GM23338 (cell line): ENCODE measurements at regions not wholly inside any gene's neighbourhood (a gene's known extent, or its start where the extent isn't known, plus 50 kb on each side); places are given as distances from the start of the nearest gene placed in this dataset.

ENCODE experiments used
- ATAC-seq: fragments of 200-7000 bp; cut with Tn5 transposase; 3 replicates; pipeline ENCODE4 v1.9.1; 2020
- DNase-seq: peaks from one replicate; pipeline ENCODE4 v3.0.0-alpha.2; 2015; ENCODE audit warnings: low spot score
- H2AFZ ChIP-seq: fragments of 200-600 bp; sonication (generic); 2 replicates; pipeline ENCODE4 v1.8.0; 2016; ENCODE audit warnings: antibody characterized with exemption, mild to moderate bottlenecking, moderate library complexity
- H3F3A ChIP-seq: fragments of 200-600 bp; sonication (generic); replicated peaks from 2 replicates; pipeline ENCODE4 v1.8.0; 2017; ENCODE audit warnings: antibody characterized with exemption, mixed run types, low read depth
- H3K27ac ChIP-seq: fragments of 200-600 bp; sonication (generic); 2 replicates; pipeline ENCODE4 v1.6.1; 2016; ENCODE audit warnings: low read depth
- H3K27me3 ChIP-seq: fragments of 200-600 bp; sonication (generic); 2 replicates; pipeline ENCODE4 v1.8.0; 2016; ENCODE audit warnings: mild to moderate bottlenecking, mixed run types, moderate library complexity; ENCODE audit not compliant: insufficient read depth
- H3K36me3 ChIP-seq: fragments of 200-600 bp; sonication (generic); 2 replicates; pipeline ENCODE4 v1.8.0; 2016; ENCODE audit warnings: mild to moderate bottlenecking; ENCODE audit not compliant: insufficient read depth
- H3K4me1 ChIP-seq: fragments of 200-600 bp; sonication (generic); 2 replicates; pipeline ENCODE4 v1.8.0; 2016; ENCODE audit warnings: mild to moderate bottlenecking, moderate library complexity; ENCODE audit not compliant: insufficient read depth
- H3K4me2 ChIP-seq: fragments of 200-600 bp; sonication (generic); 2 replicates; pipeline ENCODE4 v1.7.1; 2017; ENCODE audit warnings: mixed run types
- H3K4me3 ChIP-seq: fragments of 200-600 bp; sonication (generic); 2 replicates; pipeline ENCODE4 v1.6.1; 2016; ENCODE audit warnings: mixed run types
- H3K79me2 ChIP-seq: fragments of 200-600 bp; sonication (generic); replicated peaks from 2 replicates; pipeline ENCODE4 v1.8.0; 2017; ENCODE audit warnings: mild to moderate bottlenecking; ENCODE audit not compliant: insufficient read depth
- H3K9me2 ChIP-seq: fragments of 200-600 bp; sonication (generic); 2 replicates; pipeline ENCODE4 v1.8.0; 2017; ENCODE audit not compliant: insufficient read depth
- H4K20me1 ChIP-seq: fragments of 200-600 bp; sonication (generic); replicated peaks from 2 replicates; pipeline ENCODE4 v1.8.0; 2017; ENCODE audit warnings: mild to moderate bottlenecking; ENCODE audit not compliant: insufficient read depth
- H3K27ac Mint-ChIP-seq: 2 replicates; pipeline ENCODE4 v1.8.0; 2020; ENCODE audit warnings: inconsistent platforms, mild to moderate bottlenecking, moderate library complexity, mixed read lengths
- H3K27me3 Mint-ChIP-seq: 3 replicates; pipeline ENCODE4 v1.8.0; 2022; ENCODE audit warnings: low read depth, mild to moderate bottlenecking, moderate library complexity, mixed read lengths, inconsistent platforms; ENCODE audit not compliant: insufficient read depth, poor library complexity
- H3K36me3 Mint-ChIP-seq: 3 replicates; pipeline ENCODE4 v1.8.0; 2021; ENCODE audit warnings: low read depth, mild to moderate bottlenecking, inconsistent platforms, moderate library complexity, mixed read lengths
- H3K4me1 Mint-ChIP-seq: 3 replicates; pipeline ENCODE4 v1.8.0; 2020; ENCODE audit warnings: mild to moderate bottlenecking, inconsistent platforms, mixed read lengths
- H3K4me3 Mint-ChIP-seq: 3 replicates; pipeline ENCODE4 v1.8.0; 2021; ENCODE audit warnings: moderate library complexity, mild to moderate bottlenecking, inconsistent platforms, mixed read lengths
- H3K9me3 Mint-ChIP-seq: 3 replicates; pipeline ENCODE4 v1.8.0; 2020; ENCODE audit warnings: moderate library complexity, mild to moderate bottlenecking, inconsistent platforms, mixed read lengths
- EZH2 ChIP-seq: fragments of 200-600 bp; sonication (generic); IDR thresholded peaks from one replicate; pipeline ENCODE4 v1.8.0; 2017; ENCODE audit warnings: antibody characterized with exemption, mild to moderate bottlenecking, low read depth; ENCODE audit not compliant: unreplicated experiment
- JUNB ChIP-seq: IDR thresholded peaks from one replicate; pipeline ENCODE4 v1.6.1; 2016; ENCODE audit warnings: antibody characterized with exemption; ENCODE audit not compliant: unreplicated experiment
- NANOG ChIP-seq: IDR thresholded peaks from 2 replicates; pipeline ENCODE4 v1.6.1; 2016; ENCODE audit warnings: antibody characterized with exemption, borderline replicate concordance
- POLR2AphosphoS5 ChIP-seq: IDR thresholded peaks from 2 replicates; pipeline ENCODE4 v1.6.1; 2016; ENCODE audit warnings: antibody characterized with exemption, low read depth
- ZNF331 ChIP-seq: fragments of 250-450 bp; sonication (Bioruptor Pico); IDR thresholded peaks from 2 replicates; pipeline ENCODE4 v1.5.0; 2020; ENCODE audit warnings: low read depth, mild to moderate bottlenecking, moderate library complexity
- TF ChIP-seq, protein P1 (sequence below): fragments of 250-450 bp; sonication (Bioruptor Pico); IDR thresholded peaks from 2 replicates; pipeline ENCODE4 v1.5.0; 2020; ENCODE audit warnings: mild to moderate bottlenecking, moderate library complexity
- TF ChIP-seq, protein P2 (sequence below), 2 experiments: fragments of 200-600 bp in 1 of 2; sonication (generic) in 1 of 2; conservative IDR thresholded peaks; 2 replicates each; pipeline versions ENCODE4 v1.5.1 to v1.6.1; 2016 to 2017; ENCODE audit warnings: antibody characterized with exemption in 2 of 2, low read depth in 2 of 2, mild to moderate bottlenecking in 2 of 2, moderate library complexity in 1 of 2

DNA sequence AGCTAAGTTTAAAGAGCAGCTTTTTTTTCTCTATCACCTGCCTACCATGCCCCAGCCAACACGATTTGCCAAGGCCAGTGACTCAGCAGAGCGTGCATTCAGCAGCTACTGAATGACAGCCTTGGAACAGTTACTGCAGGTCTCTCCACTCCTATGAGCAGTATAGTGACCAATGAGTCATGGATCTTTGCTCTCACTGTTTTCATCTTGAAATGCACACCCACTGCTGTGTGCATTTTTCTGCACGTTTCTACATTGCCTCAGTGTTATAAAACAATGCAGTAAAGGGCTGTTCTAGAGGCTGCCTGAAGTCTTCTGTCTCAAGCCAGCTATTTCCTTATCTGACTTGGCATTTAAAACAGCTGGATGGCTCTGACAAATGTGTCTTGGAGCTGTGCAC lies 66.0 kb upstream of the C4orf54 start:
- H3K27me3 ChIP-seq, result no peaks in the 10 kb centered on the region
- Mint-ChIP-seq H3K27me3 (no peaks in the 10 kb centered on the region), H3K4me3 (no peak overlapping the region), H3K4me1 (peaks cover 31% of the 10 kb centered on the region; the same call in 2 of the 3 replicates), H3K27ac (peak overlapping the region; percentile 65; the same call in 1 of the 2 replicates), H3K9me3 (peaks cover 21% of the 10 kb centered on the region; the same call in 2 of the 3 replicates), H3K36me3 (peaks cover 7% of the 10 kb centered on the region; the same call in 1 of the 3 replicates)
- H3K4me1 ChIP-seq, result peaks cover 26% of the 10 kb centered on the region
- H3K36me3 ChIP-seq, result no peaks in the 10 kb centered on the region
- no peaks in the 10 kb centered on the region for H3F3A ChIP-seq
- H3K27ac ChIP-seq, result no peak overlapping the region
- ATAC-seq, result peak; percentile 57; the same call in 2 of the 3 replicates
- no peak overlapping the region for H3K4me2 ChIP-seq
- H3K4me3 ChIP-seq, result no peak overlapping the region
- H2AFZ ChIP-seq, result peak overlapping the region; percentile 90; the same call in 1 of the 2 replicates
- H3K9me2 ChIP-seq, result no peaks in the 10 kb centered on the region; the same call in 1 of the 2 replicates
- H4K20me1 ChIP-seq, result no peaks in the 10 kb centered on the region
- no peak for DNase-seq
- TF ChIP-seq, protein P1, sequence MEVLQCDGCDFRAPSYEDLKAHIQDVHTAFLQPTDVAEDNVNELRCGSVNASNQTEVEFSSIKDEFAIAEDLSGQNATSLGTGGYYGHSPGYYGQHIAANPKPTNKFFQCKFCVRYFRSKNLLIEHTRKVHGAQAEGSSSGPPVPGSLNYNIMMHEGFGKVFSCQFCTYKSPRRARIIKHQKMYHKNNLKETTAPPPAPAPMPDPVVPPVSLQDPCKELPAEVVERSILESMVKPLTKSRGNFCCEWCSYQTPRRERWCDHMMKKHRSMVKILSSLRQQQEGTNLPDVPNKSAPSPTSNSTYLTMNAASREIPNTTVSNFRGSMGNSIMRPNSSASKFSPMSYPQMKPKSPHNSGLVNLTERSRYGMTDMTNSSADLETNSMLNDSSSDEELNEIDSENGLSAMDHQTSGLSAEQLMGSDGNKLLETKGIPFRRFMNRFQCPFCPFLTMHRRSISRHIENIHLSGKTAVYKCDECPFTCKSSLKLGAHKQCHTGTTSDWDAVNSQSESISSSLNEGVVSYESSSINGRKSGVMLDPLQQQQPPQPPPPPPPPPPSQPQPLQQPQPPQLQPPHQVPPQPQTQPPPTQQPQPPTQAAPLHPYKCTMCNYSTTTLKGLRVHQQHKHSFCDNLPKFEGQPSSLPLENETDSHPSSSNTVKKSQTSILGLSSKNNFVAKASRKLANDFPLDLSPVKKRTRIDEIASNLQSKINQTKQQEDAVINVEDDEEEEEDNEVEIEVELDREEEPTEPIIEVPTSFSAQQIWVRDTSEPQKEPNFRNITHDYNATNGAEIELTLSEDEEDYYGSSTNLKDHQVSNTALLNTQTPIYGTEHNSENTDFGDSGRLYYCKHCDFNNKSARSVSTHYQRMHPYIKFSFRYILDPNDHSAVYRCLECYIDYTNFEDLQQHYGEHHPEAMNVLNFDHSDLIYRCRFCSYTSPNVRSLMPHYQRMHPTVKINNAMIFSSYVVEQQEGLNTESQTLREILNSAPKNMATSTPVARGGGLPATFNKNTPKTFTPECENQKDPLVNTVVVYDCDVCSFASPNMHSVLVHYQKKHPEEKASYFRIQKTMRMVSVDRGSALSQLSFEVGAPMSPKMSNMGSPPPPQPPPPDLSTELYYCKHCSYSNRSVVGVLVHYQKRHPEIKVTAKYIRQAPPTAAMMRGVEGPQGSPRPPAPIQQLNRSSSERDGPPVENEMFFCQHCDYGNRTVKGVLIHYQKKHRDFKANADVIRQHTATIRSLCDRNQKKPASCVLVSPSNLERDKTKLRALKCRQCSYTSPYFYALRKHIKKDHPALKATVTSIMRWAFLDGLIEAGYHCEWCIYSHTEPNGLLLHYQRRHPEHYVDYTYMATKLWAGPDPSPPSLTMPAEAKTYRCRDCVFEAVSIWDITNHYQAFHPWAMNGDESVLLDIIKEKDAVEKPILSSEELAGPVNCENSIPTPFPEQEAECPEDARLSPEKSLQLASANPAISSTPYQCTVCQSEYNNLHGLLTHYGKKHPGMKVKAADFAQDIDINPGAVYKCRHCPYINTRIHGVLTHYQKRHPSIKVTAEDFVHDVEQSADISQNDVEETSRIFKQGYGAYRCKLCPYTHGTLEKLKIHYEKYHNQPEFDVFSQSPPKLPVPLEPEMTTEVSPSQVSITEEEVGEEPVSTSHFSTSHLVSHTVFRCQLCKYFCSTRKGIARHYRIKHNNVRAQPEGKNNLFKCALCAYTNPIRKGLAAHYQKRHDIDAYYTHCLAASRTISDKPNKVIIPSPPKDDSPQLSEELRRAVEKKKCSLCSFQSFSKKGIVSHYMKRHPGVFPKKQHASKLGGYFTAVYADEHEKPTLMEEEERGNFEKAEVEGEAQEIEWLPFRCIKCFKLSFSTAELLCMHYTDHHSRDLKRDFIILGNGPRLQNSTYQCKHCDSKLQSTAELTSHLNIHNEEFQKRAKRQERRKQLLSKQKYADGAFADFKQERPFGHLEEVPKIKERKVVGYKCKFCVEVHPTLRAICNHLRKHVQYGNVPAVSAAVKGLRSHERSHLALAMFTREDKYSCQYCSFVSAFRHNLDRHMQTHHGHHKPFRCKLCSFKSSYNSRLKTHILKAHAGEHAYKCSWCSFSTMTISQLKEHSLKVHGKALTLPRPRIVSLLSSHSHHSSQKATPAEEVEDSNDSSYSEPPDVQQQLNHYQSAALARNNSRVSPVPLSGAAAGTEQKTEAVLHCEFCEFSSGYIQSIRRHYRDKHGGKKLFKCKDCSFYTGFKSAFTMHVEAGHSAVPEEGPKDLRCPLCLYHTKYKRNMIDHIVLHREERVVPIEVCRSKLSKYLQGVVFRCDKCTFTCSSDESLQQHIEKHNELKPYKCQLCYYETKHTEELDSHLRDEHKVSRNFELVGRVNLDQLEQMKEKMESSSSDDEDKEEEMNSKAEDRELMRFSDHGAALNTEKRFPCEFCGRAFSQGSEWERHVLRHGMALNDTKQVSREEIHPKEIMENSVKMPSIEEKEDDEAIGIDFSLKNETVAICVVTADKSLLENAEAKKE, result no peak
- no peak for TF ChIP-seq ZNF331 (CRISPR knock-in tag)
- no peak for TF ChIP-seq NANOG
- no peak for TF ChIP-seq EZH2
- no peak for TF ChIP-seq JUNB
- TF ChIP-seq, protein P2, sequence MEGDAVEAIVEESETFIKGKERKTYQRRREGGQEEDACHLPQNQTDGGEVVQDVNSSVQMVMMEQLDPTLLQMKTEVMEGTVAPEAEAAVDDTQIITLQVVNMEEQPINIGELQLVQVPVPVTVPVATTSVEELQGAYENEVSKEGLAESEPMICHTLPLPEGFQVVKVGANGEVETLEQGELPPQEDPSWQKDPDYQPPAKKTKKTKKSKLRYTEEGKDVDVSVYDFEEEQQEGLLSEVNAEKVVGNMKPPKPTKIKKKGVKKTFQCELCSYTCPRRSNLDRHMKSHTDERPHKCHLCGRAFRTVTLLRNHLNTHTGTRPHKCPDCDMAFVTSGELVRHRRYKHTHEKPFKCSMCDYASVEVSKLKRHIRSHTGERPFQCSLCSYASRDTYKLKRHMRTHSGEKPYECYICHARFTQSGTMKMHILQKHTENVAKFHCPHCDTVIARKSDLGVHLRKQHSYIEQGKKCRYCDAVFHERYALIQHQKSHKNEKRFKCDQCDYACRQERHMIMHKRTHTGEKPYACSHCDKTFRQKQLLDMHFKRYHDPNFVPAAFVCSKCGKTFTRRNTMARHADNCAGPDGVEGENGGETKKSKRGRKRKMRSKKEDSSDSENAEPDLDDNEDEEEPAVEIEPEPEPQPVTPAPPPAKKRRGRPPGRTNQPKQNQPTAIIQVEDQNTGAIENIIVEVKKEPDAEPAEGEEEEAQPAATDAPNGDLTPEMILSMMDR (conservative IDR thresholded peaks at IDR 0.05; ENCODE audit: low read depth in 2 of 2), result no peak
- TF ChIP-seq POLR2AphosphoS5, result no peak
- no peaks in the 10 kb centered on the region for H3K79me2 ChIP-seq
